Ishikawa (cell line): ENCODE measurements at regions not wholly inside any gene's neighbourhood (a gene's known extent, or its start where the extent isn't known, plus 50 kb on each side); places are given as distances from the start of the nearest gene placed in this dataset.

Source experiments
- CEBPB ChIP-seq: IDR thresholded peaks from 2 replicates; pipeline ENCODE4 v1.6.1; 2012
- CREB1 ChIP-seq: IDR thresholded peaks from 2 replicates; pipeline ENCODE4 v1.6.1; 2012; ENCODE audit warnings: low read depth
- EGR1 ChIP-seq: IDR thresholded peaks from 2 replicates; pipeline ENCODE4 v1.6.1; 2012
- EP300 ChIP-seq: IDR thresholded peaks from 2 replicates; pipeline ENCODE4 v1.6.1; 2012; ENCODE audit warnings: borderline replicate concordance
- FOXM1 ChIP-seq: IDR thresholded peaks from 2 replicates; pipeline ENCODE4 v1.6.1; 2012; ENCODE audit warnings: low read depth, borderline replicate concordance
- NFIC ChIP-seq: IDR thresholded peaks from 2 replicates; pipeline ENCODE4 v1.6.1; 2012
- RAD21 ChIP-seq: IDR thresholded peaks from 2 replicates; pipeline ENCODE4 v1.6.1; 2012; ENCODE audit warnings: low read depth
- REST ChIP-seq: IDR thresholded peaks from 2 replicates; pipeline ENCODE4 v1.6.1; 2012; ENCODE audit warnings: low read depth, mild to moderate bottlenecking
- TAF1 ChIP-seq: IDR thresholded peaks from 2 replicates; pipeline ENCODE4 v1.6.1; 2012; ENCODE audit warnings: low read depth, mild to moderate bottlenecking
- TCF12 ChIP-seq: IDR thresholded peaks from 2 replicates; pipeline ENCODE4 v1.6.1; 2012; ENCODE audit warnings: low read depth
- YY1 ChIP-seq: IDR thresholded peaks from 2 replicates; pipeline ENCODE4 v1.6.1; 2012; ENCODE audit warnings: low read depth
- ZBTB7A ChIP-seq: IDR thresholded peaks from 2 replicates; pipeline ENCODE4 v1.6.1; 2012; ENCODE audit warnings: low read depth
- TF ChIP-seq, protein P1 (sequence below): IDR thresholded peaks from 2 replicates; pipeline ENCODE4 v1.6.1; 2012

DNA sequence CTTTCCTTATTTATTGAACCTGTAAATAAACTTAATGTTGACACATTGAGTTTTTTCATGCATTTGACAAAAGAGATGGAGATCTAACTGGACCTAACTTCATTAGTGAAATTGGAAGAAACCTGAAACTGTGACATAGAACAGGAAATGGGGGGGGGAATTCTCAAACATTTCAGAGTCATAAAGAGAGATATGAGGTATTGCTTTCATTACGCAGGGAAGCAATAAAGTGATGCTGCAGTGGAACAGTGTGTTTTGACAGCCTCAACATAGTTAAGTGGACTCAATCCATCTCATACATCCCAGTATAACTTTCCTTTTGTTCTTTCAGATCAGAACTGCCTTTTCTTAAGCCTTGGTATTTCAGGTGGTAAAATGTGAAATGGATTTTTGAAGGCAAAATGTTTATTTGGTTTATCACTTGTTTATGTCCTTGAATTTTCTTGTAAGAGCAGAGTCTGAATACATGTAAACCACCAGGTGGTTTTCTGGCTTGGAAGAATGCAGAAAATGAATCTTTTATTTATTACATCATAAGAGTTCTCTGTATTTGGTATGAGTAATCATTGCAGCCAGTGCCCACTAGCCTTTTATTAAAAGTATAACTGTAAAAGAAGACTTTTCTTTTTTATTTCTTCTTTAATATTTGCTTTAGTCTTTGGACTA is 132.5 kb downstream of the ZNF326 start:
- no peak for TF ChIP-seq EP300
- TF ChIP-seq RAD21: no peak
- TF ChIP-seq, protein P1, sequence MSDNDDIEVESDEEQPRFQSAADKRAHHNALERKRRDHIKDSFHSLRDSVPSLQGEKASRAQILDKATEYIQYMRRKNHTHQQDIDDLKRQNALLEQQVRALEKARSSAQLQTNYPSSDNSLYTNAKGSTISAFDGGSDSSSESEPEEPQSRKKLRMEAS: no peak
- no peak for TF ChIP-seq CEBPB
- no peak for TF ChIP-seq CREB1
- no peak for TF ChIP-seq REST
- no peak for TF ChIP-seq NFIC
- TF ChIP-seq YY1: no peak
- no peak for TF ChIP-seq FOXM1
- TF ChIP-seq EGR1: no peak
- no peak for TF ChIP-seq TCF12
- TF ChIP-seq TAF1: no peak
- no peak for TF ChIP-seq ZBTB7A
